ENCODE measurements at regions not wholly inside any gene's neighbourhood (a gene's known extent, or its start where the extent isn't known, plus 50 kb on each side); places are given as distances from the start of the nearest gene placed in this dataset.

GRCh38 chr4:134024251-134024650 lies 177.3 kb downstream of the PABPC4L start:
- DNase-seq (ENCODE audit: low read depth, low spot score) = peak; percentile 36

GRCh38 chr4:134019657-134020056 lies 181.9 kb downstream of the PABPC4L start:
- DNase-seq (ENCODE audit: low read depth, low spot score) = no peak

GRCh38 chr4:134018846-134019245 lies 182.7 kb downstream of the PABPC4L start:
- no peak for DNase-seq (ENCODE audit: low read depth, low spot score)

- DNase-seq (ENCODE audit: low read depth, low spot score) = no peak
Measured at GRCh38 chr4:134001057-134001456, 200.5 kb downstream of the PABPC4L start.

- no peak for DNase-seq (ENCODE audit: low read depth, low spot score)
Measured at GRCh38 chr4:133997436-133997835, 204.2 kb downstream of the PABPC4L start.

- DNase-seq (ENCODE audit: low read depth, low spot score) = peak; percentile 68
Measured at GRCh38 chr4:133996431-133997121, 205.0 kb downstream of the PABPC4L start.

- DNase-seq (ENCODE audit: low read depth, low spot score) = no peak
Measured at GRCh38 chr4:133995243-133995960, 206.2 kb downstream of the PABPC4L start.

GRCh38 chr4:133982533-133983224 lies 218.9 kb downstream of the PABPC4L start:
- DNase-seq (ENCODE audit: low read depth, low spot score) = no peak

GRCh38 chr4:133981327-133981726 lies 220.3 kb downstream of the PABPC4L start:
- no peak for DNase-seq (ENCODE audit: low read depth, low spot score)

GRCh38 chr4:133972586-133972985 lies 229.0 kb downstream of the PABPC4L start:
- DNase-seq (ENCODE audit: low read depth, low spot score) = no peak

GRCh38 chr4:133969202-133969848 lies 232.3 kb downstream of the PABPC4L start:
- DNase-seq (ENCODE audit: low read depth, low spot score) = no peak

- DNase-seq (ENCODE audit: low read depth, low spot score) = no peak
Measured at GRCh38 chr4:133968174-133968573, 233.4 kb downstream of the PABPC4L start.

GRCh38 chr4:133960975-133961374 lies 240.6 kb downstream of the PABPC4L start:
- no peak for DNase-seq (ENCODE audit: low read depth, low spot score)

- DNase-seq (ENCODE audit: low read depth, low spot score) = peak; percentile 40
Measured at GRCh38 chr4:133943081-133943480, 258.5 kb downstream of the PABPC4L start.

- no peak for DNase-seq (ENCODE audit: low read depth, low spot score)
Measured at GRCh38 chr4:133938061-133938460, 263.5 kb downstream of the PABPC4L start.

GRCh38 chr4:133929531-133930239 lies 271.9 kb downstream of the PABPC4L start:
- DNase-seq (ENCODE audit: low read depth, low spot score) = no peak

- DNase-seq (ENCODE audit: low read depth, low spot score) = peak; percentile 32
Measured at GRCh38 chr4:133921280-133922195, 280.1 kb downstream of the PABPC4L start.

- DNase-seq (ENCODE audit: low read depth, low spot score) = no peak
Measured at GRCh38 chr4:133920236-133920635, 281.4 kb downstream of the PABPC4L start.

- peak; percentile 93 for DNase-seq (ENCODE audit: low read depth, low spot score)
Measured at GRCh38 chr4:133910165-133910564, 291.4 kb downstream of the PABPC4L start.

GRCh38 chr4:133903029-133903428 lies 298.6 kb downstream of the PABPC4L start:
- no peak for DNase-seq (ENCODE audit: low read depth, low spot score)
